PC-9 (cell line): ENCODE measurements at regions not wholly inside any gene's neighbourhood (a gene's known extent, or its start where the extent isn't known, plus 50 kb on each side); places are given as distances from the start of the nearest gene placed in this dataset.

ENCODE experiments used
- BruUV-seq: library from RNA; stranded (reverse); fragments of 400-500 nt; replicated peaks from 2 replicates; lab custom pipeline; 2021; lab: Mats Ljungman, UMichigan
- CTCF ChIA-PET: fragments of 300-600 bp; sonication (Branson Sonifier 250); formaldehyde crosslinking; loops from one replicate; lab custom pipeline; 2022; ENCODE audit warnings: antibody characterized with exemption; lab: Charles Lee
- POLR2A ChIA-PET: fragments of 300-600 bp; sonication (Branson Sonifier 250); formaldehyde crosslinking; loops from one replicate; lab custom pipeline; 2022; ENCODE audit warnings: antibody characterized with exemption; ENCODE audit not compliant: unreplicated experiment; lab: Charles Lee
- DNase-seq, 2 experiments: peaks; one replicate each; pipeline versions ENCODE4 v3.0.0 to v3.0.0-alpha.2; 2015 to 2022; ENCODE audit warnings: mixed read lengths in 1 of 2
- H2AFZ ChIP-seq: fragments of 200-600 bp; sonication (generic); 2 replicates; pipeline ENCODE4 v1.8.1; 2017; ENCODE audit warnings: antibody characterized with exemption
- H3F3A ChIP-seq: fragments of 200-600 bp; sonication (generic); 2 replicates; pipeline ENCODE4 v1.8.1; 2017; ENCODE audit warnings: antibody characterized with exemption, mild to moderate bottlenecking, low read depth; ENCODE audit not compliant: insufficient read depth
- H3K27ac ChIP-seq: fragments of 200-600 bp; sonication (generic); 2 replicates; pipeline ENCODE4 v1.6.1; 2016; ENCODE audit warnings: mixed run types
- H3K27me3 ChIP-seq: fragments of 200-600 bp; sonication (generic); 2 replicates; pipeline ENCODE4 v1.6.1; 2016; ENCODE audit warnings: low read depth, mixed run types; ENCODE audit not compliant: insufficient read depth
- H3K36me3 ChIP-seq: fragments of 200-600 bp; sonication (generic); 2 replicates; pipeline ENCODE4 v1.6.1; 2016; ENCODE audit warnings: low read depth, mixed run types
- H3K4me1 ChIP-seq: fragments of 200-600 bp; sonication (generic); replicated peaks from 2 replicates; pipeline ENCODE4 v1.6.1; 2016; ENCODE audit warnings: mixed run types; ENCODE audit not compliant: insufficient read depth
- H3K4me2 ChIP-seq: fragments of 200-600 bp; sonication (generic); 2 replicates; pipeline ENCODE4 v1.6.1; 2017; ENCODE audit warnings: mixed run types
- H3K4me3 ChIP-seq: fragments of 200-600 bp; sonication (generic); 2 replicates; pipeline ENCODE4 v1.6.1; 2016; ENCODE audit warnings: mixed run types
- H3K79me2 ChIP-seq: fragments of 200-600 bp; sonication (generic); 2 replicates; pipeline ENCODE4 v1.6.1; 2017; ENCODE audit warnings: low read depth, mixed run types
- H3K9me2 ChIP-seq: fragments of 200-600 bp; sonication (generic); 2 replicates; pipeline ENCODE4 v1.8.1; 2017; ENCODE audit warnings: mild to moderate bottlenecking; ENCODE audit not compliant: insufficient read depth
- H3K9me3 ChIP-seq: fragments of 200-600 bp; sonication (generic); 2 replicates; pipeline ENCODE4 v1.8.1; 2016; ENCODE audit warnings: low read depth; ENCODE audit not compliant: insufficient read depth
- H4K20me1 ChIP-seq: fragments of 200-600 bp; sonication (generic); 2 replicates; pipeline ENCODE4 v1.8.1; 2017; ENCODE audit not compliant: insufficient read depth
- EZH2 ChIP-seq: fragments of 200-600 bp; sonication (generic); IDR thresholded peaks from 2 replicates; pipeline ENCODE4 v1.8.0; 2017; ENCODE audit warnings: antibody characterized with exemption, low read depth
- intact Hi-C: fragments of 100-400 bp; cut with micrococcal nuclease; formaldehyde crosslinking; loops from one replicate; pipeline ENCODE4 v1.10.0; 2022; ENCODE audit not compliant: unreplicated experiment
- TF ChIP-seq, protein P1 (sequence below): fragments of 200-600 bp; sonication (generic); conservative IDR thresholded peaks from 2 replicates; pipeline ENCODE4 v1.6.1; 2017; ENCODE audit warnings: mixed run types, antibody characterized with exemption, mild to moderate bottlenecking, moderate library complexity

DNA sequence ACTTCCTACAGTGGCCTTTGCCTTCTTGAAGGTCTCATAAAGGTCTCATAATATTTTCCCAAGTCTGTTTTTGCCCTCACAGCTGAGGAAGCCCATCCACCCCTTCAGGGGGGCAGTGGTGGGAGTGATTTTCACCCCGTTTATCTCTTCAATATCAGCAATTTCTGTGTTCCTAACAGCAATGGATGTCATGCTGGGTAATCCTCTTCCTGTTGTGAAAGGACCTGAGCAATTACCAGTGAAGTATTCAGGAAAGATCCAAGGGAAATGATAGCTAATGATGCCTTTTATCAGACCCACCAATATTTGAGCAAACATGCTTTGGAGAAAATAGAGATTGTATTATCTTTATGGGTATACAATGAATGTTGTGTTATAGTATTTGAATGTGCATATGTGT lies 226.9 kb downstream of the INSC start:
- Histone ChIP-seq H3K36me3 (no peaks in the 10 kb centered on the region), H3K4me2 (no peak overlapping the region), H3F3A (no peaks in the 10 kb centered on the region), H3K4me1 (no peaks in the 10 kb centered on the region), H3K9me3 (no peaks in the 10 kb centered on the region), H3K79me2 (no peaks in the 10 kb centered on the region), H3K27me3 (no peaks in the 10 kb centered on the region), H4K20me1 (no peaks in the 10 kb centered on the region), H2AFZ (no peak overlapping the region), H3K9me2 (no peaks in the 10 kb centered on the region), H3K4me3 (no peak overlapping the region), H3K27ac (no peak overlapping the region)
- CTCF ChIA-PET: no interaction called here
- TF ChIP-seq EZH2: no peak
- TF ChIP-seq, protein P1, sequence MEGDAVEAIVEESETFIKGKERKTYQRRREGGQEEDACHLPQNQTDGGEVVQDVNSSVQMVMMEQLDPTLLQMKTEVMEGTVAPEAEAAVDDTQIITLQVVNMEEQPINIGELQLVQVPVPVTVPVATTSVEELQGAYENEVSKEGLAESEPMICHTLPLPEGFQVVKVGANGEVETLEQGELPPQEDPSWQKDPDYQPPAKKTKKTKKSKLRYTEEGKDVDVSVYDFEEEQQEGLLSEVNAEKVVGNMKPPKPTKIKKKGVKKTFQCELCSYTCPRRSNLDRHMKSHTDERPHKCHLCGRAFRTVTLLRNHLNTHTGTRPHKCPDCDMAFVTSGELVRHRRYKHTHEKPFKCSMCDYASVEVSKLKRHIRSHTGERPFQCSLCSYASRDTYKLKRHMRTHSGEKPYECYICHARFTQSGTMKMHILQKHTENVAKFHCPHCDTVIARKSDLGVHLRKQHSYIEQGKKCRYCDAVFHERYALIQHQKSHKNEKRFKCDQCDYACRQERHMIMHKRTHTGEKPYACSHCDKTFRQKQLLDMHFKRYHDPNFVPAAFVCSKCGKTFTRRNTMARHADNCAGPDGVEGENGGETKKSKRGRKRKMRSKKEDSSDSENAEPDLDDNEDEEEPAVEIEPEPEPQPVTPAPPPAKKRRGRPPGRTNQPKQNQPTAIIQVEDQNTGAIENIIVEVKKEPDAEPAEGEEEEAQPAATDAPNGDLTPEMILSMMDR: no peak
- no peak for DNase-seq
- POLR2A ChIA-PET: no interaction called here
- intact Hi-C loops: no loop called here
- no TSS peak for BruUV-seq

DNA sequence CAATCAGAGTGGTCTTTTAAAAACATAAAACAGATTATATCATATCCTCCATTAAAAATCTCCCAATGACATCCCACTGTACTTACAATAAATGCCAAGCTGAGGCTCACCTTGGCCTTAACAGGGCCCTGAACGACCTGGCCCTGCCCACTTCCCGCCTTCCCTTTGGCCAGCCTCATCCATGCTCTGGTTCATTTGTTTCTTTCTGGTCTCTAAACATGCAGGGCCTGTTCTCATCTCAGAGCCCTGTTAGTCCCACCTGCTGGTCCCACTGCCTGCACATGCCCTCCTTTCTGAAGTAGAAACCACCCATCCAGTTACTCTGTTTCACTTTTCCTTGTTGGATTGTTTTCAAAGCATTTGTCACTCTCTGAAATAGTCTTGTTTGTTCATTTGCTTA lies 227.4 kb downstream of the INSC start:
- Histone ChIP-seq H2AFZ (no peak overlapping the region), H3K36me3 (no peaks in the 10 kb centered on the region), H3K9me2 (no peaks in the 10 kb centered on the region), H3K9me3 (no peaks in the 10 kb centered on the region), H4K20me1 (no peaks in the 10 kb centered on the region), H3K4me2 (no peak overlapping the region), H3K4me3 (no peak overlapping the region), H3K27ac (no peak overlapping the region), H3F3A (no peaks in the 10 kb centered on the region), H3K4me1 (no peaks in the 10 kb centered on the region), H3K27me3 (no peaks in the 10 kb centered on the region), H3K79me2 (no peaks in the 10 kb centered on the region)
- POLR2A ChIA-PET: no interaction called here
- CTCF ChIA-PET: no interaction called here
- intact Hi-C loops: no loop called here
- TF ChIP-seq EZH2: no peak
- TF ChIP-seq, protein P1: no peak
- no peak for DNase-seq
- no TSS peak for BruUV-seq

DNA sequence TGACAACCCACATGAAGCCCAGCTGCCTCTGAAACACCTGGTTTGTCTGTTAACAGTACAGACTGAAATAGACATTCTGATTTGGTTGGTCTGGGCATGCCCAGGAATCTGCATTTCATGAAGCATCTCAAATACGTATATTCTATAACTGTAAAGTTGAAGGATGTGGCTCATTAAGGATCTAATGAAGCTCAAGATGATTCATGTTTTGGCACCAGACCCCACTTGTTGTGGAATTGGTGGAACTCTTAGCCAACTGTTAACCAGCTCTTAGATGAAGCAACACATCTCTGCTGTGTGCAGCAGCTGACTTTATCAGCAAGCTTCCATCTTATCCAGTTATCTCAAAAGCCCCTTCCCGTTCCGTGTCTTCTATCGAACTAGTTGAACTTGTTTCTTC lies 232.2 kb downstream of the INSC start:
- ChIA-PET POLR2A (no interaction called here), CTCF (no interaction called here)
- H3K27me3 ChIP-seq: no peaks in the 10 kb centered on the region
- no peak overlapping the region for H2AFZ ChIP-seq
- H3K9me3 ChIP-seq: no peaks in the 10 kb centered on the region
- H3K36me3 ChIP-seq: no peaks in the 10 kb centered on the region
- H3K4me3 ChIP-seq: no peak overlapping the region
- H4K20me1 ChIP-seq: no peaks in the 10 kb centered on the region
- no peak overlapping the region for H3K4me2 ChIP-seq
- no peak for DNase-seq
- intact Hi-C loops: no loop called here
- TF ChIP-seq EZH2: no peak
- TF ChIP-seq, protein P1: no peak
- no peak overlapping the region for H3K27ac ChIP-seq
- no peaks in the 10 kb centered on the region for H3F3A ChIP-seq
- H3K79me2 ChIP-seq: no peaks in the 10 kb centered on the region
- BruUV-seq: no TSS peak
- no peaks in the 10 kb centered on the region for H3K9me2 ChIP-seq
- H3K4me1 ChIP-seq: no peaks in the 10 kb centered on the region
